Right atrium auricular region (tissue), 2 donors: ENCODE measurements at regions not wholly inside any gene's neighbourhood (a gene's known extent, or its start where the extent isn't known, plus 50 kb on each side); places are given as distances from the start of the nearest gene placed in this dataset.

Experiments used
- DNase-seq: peaks from one replicate; pipeline ENCODE4 v3.0.0-alpha.2; 2019; ENCODE audit warnings: low spot score
- H3K27ac ChIP-seq, 2 donors: fragments of 200-600 bp; sonication (generic); 1 replicate in 1 of 2; 2 replicates in 1 of 2; pipeline ENCODE4 v1.5.1; 2016 to 2019
- H3K27me3 ChIP-seq, 2 donors: fragments of 200-600 bp; sonication (generic); one replicate each; pipeline versions ENCODE4 v1.5.1 to v1.6.0; 2017 to 2019
- H3K36me3 ChIP-seq: fragments of 200-600 bp; sonication (generic); one replicate; pipeline ENCODE4 v1.5.1; 2016
- H3K4me1 ChIP-seq, 2 donors: fragments of 200-600 bp; sonication (generic); one replicate each; pipeline versions ENCODE4 v1.5.1 to v1.6.0; 2017 to 2019
- H3K4me3 ChIP-seq, 2 donors: fragments of 200-600 bp; sonication (generic); 1 replicate in 1 of 2; 2 replicates in 1 of 2; pipeline ENCODE4 v1.5.1; 2017 to 2019; ENCODE audit warnings: mild to moderate bottlenecking in 1 of 2, moderate library complexity in 1 of 2
- H3K9me3 ChIP-seq, 2 donors: fragments of 200-600 bp; sonication (generic); one replicate each; pipeline ENCODE4 v1.5.1; 2019
- TF ChIP-seq, protein P1 (sequence below), 2 donors: fragments of 200-600 bp; sonication (generic); IDR thresholded peaks; one replicate each; pipeline ENCODE4 v1.5.1; 2019; ENCODE audit warnings: antibody characterized with exemption in 2 of 2

DNA sequence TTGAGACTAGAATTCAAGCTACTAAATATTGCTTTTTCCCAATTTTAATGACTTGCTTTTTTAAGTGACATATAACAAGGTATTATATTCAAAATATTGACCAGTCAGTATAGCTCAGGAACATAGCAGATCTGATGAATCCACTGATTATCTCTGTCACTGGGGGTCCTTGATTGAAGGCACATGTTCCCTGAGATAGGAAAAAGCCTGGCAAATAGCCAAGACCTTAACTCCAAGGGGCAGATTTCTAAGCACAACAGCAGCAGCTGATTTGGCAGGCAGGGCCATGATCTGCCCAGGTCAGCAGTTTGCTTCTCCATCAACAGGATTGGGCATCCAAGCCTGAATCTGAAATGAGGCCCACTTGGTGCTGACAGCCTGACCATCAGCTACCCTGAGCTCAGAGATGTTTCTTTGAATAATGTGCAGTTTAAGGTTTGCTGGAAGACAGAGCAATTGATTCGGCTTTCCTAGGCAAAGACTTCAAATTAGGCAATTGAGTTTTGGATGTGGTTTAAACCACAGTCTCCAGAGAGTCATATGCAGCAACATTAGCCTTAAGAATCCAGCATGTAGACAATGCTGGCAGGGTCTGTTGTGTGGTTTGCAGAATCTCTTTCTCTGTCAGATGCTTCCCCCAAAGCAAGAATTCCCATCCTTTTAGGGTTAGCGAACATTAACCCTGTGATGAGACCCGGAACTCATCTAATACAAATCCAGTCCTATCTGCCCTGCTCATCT is 352.6 kb downstream of the ADRA2A start:
- no peak overlapping the region for H3K27ac ChIP-seq
- H3K9me3 ChIP-seq, result no peaks in the 10 kb centered on the region
- no peak overlapping the region for H3K4me3 ChIP-seq
- no peak for DNase-seq
- no peaks in the 10 kb centered on the region for H3K4me1 ChIP-seq
- no peaks in the 10 kb centered on the region for H3K36me3 ChIP-seq
- TF ChIP-seq, protein P1, sequence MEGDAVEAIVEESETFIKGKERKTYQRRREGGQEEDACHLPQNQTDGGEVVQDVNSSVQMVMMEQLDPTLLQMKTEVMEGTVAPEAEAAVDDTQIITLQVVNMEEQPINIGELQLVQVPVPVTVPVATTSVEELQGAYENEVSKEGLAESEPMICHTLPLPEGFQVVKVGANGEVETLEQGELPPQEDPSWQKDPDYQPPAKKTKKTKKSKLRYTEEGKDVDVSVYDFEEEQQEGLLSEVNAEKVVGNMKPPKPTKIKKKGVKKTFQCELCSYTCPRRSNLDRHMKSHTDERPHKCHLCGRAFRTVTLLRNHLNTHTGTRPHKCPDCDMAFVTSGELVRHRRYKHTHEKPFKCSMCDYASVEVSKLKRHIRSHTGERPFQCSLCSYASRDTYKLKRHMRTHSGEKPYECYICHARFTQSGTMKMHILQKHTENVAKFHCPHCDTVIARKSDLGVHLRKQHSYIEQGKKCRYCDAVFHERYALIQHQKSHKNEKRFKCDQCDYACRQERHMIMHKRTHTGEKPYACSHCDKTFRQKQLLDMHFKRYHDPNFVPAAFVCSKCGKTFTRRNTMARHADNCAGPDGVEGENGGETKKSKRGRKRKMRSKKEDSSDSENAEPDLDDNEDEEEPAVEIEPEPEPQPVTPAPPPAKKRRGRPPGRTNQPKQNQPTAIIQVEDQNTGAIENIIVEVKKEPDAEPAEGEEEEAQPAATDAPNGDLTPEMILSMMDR (IDR thresholded peaks at IDR 0.05), result no peak
- H3K27me3 ChIP-seq, result no peaks in the 10 kb centered on the region

DNA sequence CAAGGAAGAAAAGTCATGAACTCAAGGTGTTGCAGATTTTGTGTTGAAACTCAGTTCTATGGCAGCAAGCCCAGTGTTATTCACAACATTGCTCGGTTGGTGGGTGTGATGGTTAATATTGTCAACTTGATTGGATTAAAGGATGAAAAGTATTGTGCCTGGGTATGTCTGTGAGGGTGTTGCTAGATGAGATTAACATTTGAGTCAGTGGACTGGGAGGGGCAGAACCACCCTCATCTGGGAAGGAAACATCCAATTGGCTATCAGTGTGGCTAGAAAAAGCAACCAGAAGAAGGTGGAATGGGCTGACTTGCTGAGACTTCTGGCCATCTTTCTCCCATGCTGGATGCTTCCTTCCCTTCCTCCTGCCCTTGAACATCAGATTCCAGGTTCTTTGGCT is 353.2 kb downstream of the ADRA2A start:
- Histone ChIP-seq H3K9me3 (no peaks in the 10 kb centered on the region), H3K27ac (no peak overlapping the region), H3K27me3 (no peaks in the 10 kb centered on the region), H3K4me1 (no peaks in the 10 kb centered on the region), H3K36me3 (no peaks in the 10 kb centered on the region), H3K4me3 (no peak overlapping the region)
- no peak for DNase-seq
- TF ChIP-seq, protein P1 (IDR thresholded peaks at IDR 0.05), result no peak

DNA sequence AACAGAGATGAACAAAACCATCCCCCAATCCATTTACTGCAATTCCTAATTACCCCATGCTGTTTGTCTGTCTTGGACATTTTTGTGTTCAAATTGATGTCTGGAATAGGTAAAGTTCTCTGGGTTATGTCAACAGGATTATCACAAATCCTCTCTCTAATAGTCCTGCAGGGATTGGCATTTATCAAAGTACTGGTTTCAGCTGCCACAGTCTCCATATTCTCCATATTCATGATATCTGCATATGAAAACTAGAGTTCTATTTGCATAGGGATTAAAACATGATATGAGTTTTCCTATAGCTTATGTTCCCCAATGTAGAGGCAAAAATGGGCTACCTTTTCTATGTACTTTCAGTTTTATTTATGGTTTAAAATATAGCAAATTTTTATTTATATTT is 355.8 kb downstream of the ADRA2A start:
- Histone ChIP-seq H3K27me3 (no peaks in the 10 kb centered on the region), H3K4me1 (no peaks in the 10 kb centered on the region), H3K36me3 (no peaks in the 10 kb centered on the region), H3K27ac (no peak overlapping the region), H3K4me3 (no peak overlapping the region), H3K9me3 (no peaks in the 10 kb centered on the region)
- no peak for DNase-seq
- TF ChIP-seq, protein P1 (IDR thresholded peaks at IDR 0.05), result no peak

DNA sequence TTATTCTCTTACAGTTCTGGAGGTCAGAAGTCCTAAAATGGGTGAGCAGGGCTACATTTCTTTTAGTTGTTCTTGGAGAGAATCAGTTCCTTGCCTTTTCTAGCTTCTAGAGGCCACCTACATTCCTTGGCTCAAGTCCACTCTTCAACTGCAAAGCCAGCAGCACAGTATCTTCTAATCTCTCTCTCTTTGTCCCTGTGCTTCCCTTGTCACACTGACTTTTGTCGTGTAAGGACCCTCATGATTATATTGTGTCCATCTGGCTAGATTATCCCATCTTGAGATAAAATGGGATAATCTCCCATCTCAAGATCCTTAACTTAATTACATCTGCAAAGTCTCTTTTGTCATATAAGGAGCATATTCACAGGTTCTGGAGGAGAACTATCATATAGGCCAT is 359.0 kb downstream of the ADRA2A start:
- Histone ChIP-seq H3K27ac (no peak overlapping the region), H3K9me3 (no peaks in the 10 kb centered on the region), H3K27me3 (no peaks in the 10 kb centered on the region), H3K36me3 (no peaks in the 10 kb centered on the region), H3K4me3 (no peak overlapping the region), H3K4me1 (no peaks in the 10 kb centered on the region)
- TF ChIP-seq, protein P1 (IDR thresholded peaks at IDR 0.05), result no peak
- DNase-seq, result no peak

DNA sequence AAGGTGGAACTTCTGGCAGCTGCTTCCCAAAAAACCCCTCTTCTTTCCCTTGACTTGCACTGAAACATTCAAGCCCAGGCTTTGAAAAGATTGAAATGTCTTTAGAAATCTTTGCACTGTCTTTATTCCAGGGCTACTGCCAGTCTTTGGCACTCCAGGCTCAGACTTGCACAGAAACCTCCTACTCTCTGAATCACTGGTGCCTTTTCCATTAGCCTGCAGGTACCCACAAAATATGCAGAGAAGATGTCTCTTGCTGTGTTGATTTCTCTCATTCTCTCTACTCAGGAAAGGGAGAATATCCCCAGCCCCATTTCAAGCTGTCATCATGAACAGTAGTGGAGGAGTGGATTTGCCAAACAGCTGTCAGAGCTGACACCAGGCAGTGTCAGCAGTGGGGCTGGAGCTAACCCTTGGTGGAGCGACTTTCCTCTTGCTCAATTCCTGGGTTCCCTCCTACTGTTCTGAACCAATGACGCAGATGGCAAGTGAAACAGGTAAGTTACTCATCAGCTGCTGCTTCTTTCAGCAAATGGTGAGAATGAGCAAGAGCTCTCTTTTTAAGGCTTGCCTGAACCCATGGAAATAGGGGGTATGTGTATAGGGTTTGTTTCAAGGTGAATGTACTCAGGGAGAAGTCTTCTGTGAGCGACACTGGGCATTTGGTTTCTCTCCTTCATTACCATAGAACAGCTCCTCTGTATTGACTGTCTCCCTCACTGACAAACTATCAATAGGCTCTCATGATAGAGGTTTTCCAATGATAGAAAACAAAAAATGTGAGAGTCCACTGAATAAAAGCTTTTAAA is 362.4 kb downstream of the ADRA2A start:
- DNase-seq, result no peak
- no peaks in the 10 kb centered on the region for H3K4me1 ChIP-seq
- H3K4me3 ChIP-seq, result no peak overlapping the region
- H3K36me3 ChIP-seq, result no peaks in the 10 kb centered on the region
- H3K27ac ChIP-seq, result no peak overlapping the region
- H3K27me3 ChIP-seq, result no peaks in the 10 kb centered on the region
- H3K9me3 ChIP-seq, result no peaks in the 10 kb centered on the region
- TF ChIP-seq, protein P1 (IDR thresholded peaks at IDR 0.05), result no peak
